ENCODE measurements at regions not wholly inside any gene's neighbourhood (a gene's known extent, or its start where the extent isn't known, plus 50 kb on each side); places are given as distances from the start of the nearest gene placed in this dataset.

GRCh38 chr18:66971960-66972359 lies 368.1 kb upstream of the CDH19 start:
- no peaks in the 10 kb centered on the region for H3K27me3 ChIP-seq (ENCODE audit: control insufficient read depth, insufficient read depth, low read length, poor library complexity, severe bottlenecking)
- no peaks in the 10 kb centered on the region for H3K36me3 ChIP-seq (ENCODE audit: control insufficient read depth, insufficient read depth, low read length)
- H3K9me3 ChIP-seq (ENCODE audit: control insufficient read depth, low read length) = no peaks in the 10 kb centered on the region
- H3K4me3 ChIP-seq (ENCODE audit: insufficient read depth, low read depth, low read length) = no peak overlapping the region
- WGBS, 2 experiments = 91 to 93% methylated on average over 3 of the region's 3 CpGs
- peaks cover 9% of the 10 kb centered on the region for H3K4me1 ChIP-seq (ENCODE audit: control insufficient read depth, insufficient read depth, low read length)
- no peak overlapping the region for H3K27ac ChIP-seq (ENCODE audit: insufficient read depth, low read depth, low read length, poor library complexity, severe bottlenecking)

- H3K4me3 ChIP-seq (ENCODE audit: insufficient read depth, low read depth, low read length) = no peak overlapping the region
- H3K27ac ChIP-seq (ENCODE audit: insufficient read depth, low read depth, low read length, poor library complexity, severe bottlenecking) = no peak overlapping the region
- H3K27me3 ChIP-seq (ENCODE audit: control insufficient read depth, insufficient read depth, low read length, poor library complexity, severe bottlenecking) = no peaks in the 10 kb centered on the region
- no peaks in the 10 kb centered on the region for H3K9me3 ChIP-seq (ENCODE audit: control insufficient read depth, low read length)
- WGBS, 2 experiments = 93 to 95% methylated on average over 7 of the region's 7 CpGs
- no peaks in the 10 kb centered on the region for H3K4me1 ChIP-seq (ENCODE audit: control insufficient read depth, insufficient read depth, low read length)
- H3K36me3 ChIP-seq (ENCODE audit: control insufficient read depth, insufficient read depth, low read length) = no peaks in the 10 kb centered on the region
Measured at GRCh38 chr18:66966171-66966570, 362.3 kb upstream of the CDH19 start.

- 94 to 100% methylated on average over 2 of the region's 2 CpGs for WGBS, 2 experiments
- Histone ChIP-seq H3K27me3 (ENCODE audit: control insufficient read depth, insufficient read depth, low read length, poor library complexity, severe bottlenecking) (no peaks in the 10 kb centered on the region), H3K27ac (ENCODE audit: insufficient read depth, low read depth, low read length, poor library complexity, severe bottlenecking) (no peak overlapping the region), H3K4me3 (ENCODE audit: insufficient read depth, low read depth, low read length) (no peak overlapping the region), H3K9me3 (ENCODE audit: control insufficient read depth, low read length) (no peaks in the 10 kb centered on the region), H3K4me1 (ENCODE audit: control insufficient read depth, insufficient read depth, low read length) (no peaks in the 10 kb centered on the region), H3K36me3 (ENCODE audit: control insufficient read depth, insufficient read depth, low read length) (no peaks in the 10 kb centered on the region)
Measured at GRCh38 chr18:66958309-66958708, 354.4 kb upstream of the CDH19 start.

- no peaks in the 10 kb centered on the region for H3K36me3 ChIP-seq (ENCODE audit: control insufficient read depth, insufficient read depth, low read length)
- no CpG with 5 or more reads among the region's 1 CpG for WGBS, 2 experiments
- H3K9me3 ChIP-seq (ENCODE audit: control insufficient read depth, low read length) = no peaks in the 10 kb centered on the region
- no peaks in the 10 kb centered on the region for H3K27me3 ChIP-seq (ENCODE audit: control insufficient read depth, insufficient read depth, low read length, poor library complexity, severe bottlenecking)
- H3K4me3 ChIP-seq (ENCODE audit: insufficient read depth, low read depth, low read length) = no peak overlapping the region
- no peaks in the 10 kb centered on the region for H3K4me1 ChIP-seq (ENCODE audit: control insufficient read depth, insufficient read depth, low read length)
- no peak overlapping the region for H3K27ac ChIP-seq (ENCODE audit: insufficient read depth, low read depth, low read length, poor library complexity, severe bottlenecking)
Measured at GRCh38 chr18:66951750-66952149, 347.9 kb upstream of the CDH19 start.

GRCh38 chr18:66949419-66949818 lies 345.5 kb upstream of the CDH19 start:
- Histone ChIP-seq H3K27ac (ENCODE audit: insufficient read depth, low read depth, low read length, poor library complexity, severe bottlenecking) (no peak overlapping the region), H3K4me1 (ENCODE audit: control insufficient read depth, insufficient read depth, low read length) (no peaks in the 10 kb centered on the region), H3K4me3 (ENCODE audit: insufficient read depth, low read depth, low read length) (no peak overlapping the region), H3K27me3 (ENCODE audit: control insufficient read depth, insufficient read depth, low read length, poor library complexity, severe bottlenecking) (no peaks in the 10 kb centered on the region), H3K9me3 (ENCODE audit: control insufficient read depth, low read length) (no peaks in the 10 kb centered on the region), H3K36me3 (ENCODE audit: control insufficient read depth, insufficient read depth, low read length) (no peaks in the 10 kb centered on the region)
- WGBS, 2 experiments = 95% methylated on average over 14 of the region's 14 CpGs

GRCh38 chr18:66937546-66937945 lies 333.7 kb upstream of the CDH19 start:
- Histone ChIP-seq H3K27ac (ENCODE audit: insufficient read depth, low read depth, low read length, poor library complexity, severe bottlenecking) (no peak overlapping the region), H3K36me3 (ENCODE audit: control insufficient read depth, insufficient read depth, low read length) (no peaks in the 10 kb centered on the region), H3K4me1 (ENCODE audit: control insufficient read depth, insufficient read depth, low read length) (no peaks in the 10 kb centered on the region), H3K4me3 (ENCODE audit: insufficient read depth, low read depth, low read length) (no peak overlapping the region), H3K9me3 (ENCODE audit: control insufficient read depth, low read length) (no peaks in the 10 kb centered on the region), H3K27me3 (ENCODE audit: control insufficient read depth, insufficient read depth, low read length, poor library complexity, severe bottlenecking) (no peaks in the 10 kb centered on the region)
- WGBS, 2 experiments = 89 to 90% methylated on average over 2 of the region's 2 CpGs

GRCh38 chr18:66931010-66931409 lies 327.1 kb upstream of the CDH19 start:
- Histone ChIP-seq H3K9me3 (ENCODE audit: control insufficient read depth, low read length) (no peaks in the 10 kb centered on the region), H3K4me1 (ENCODE audit: control insufficient read depth, insufficient read depth, low read length) (no peaks in the 10 kb centered on the region), H3K4me3 (ENCODE audit: insufficient read depth, low read depth, low read length) (no peak overlapping the region), H3K27me3 (ENCODE audit: control insufficient read depth, insufficient read depth, low read length, poor library complexity, severe bottlenecking) (no peaks in the 10 kb centered on the region), H3K27ac (ENCODE audit: insufficient read depth, low read depth, low read length, poor library complexity, severe bottlenecking) (no peak overlapping the region), H3K36me3 (ENCODE audit: control insufficient read depth, insufficient read depth, low read length) (no peaks in the 10 kb centered on the region)
- 88% methylated on average over 11 of the region's 11 CpGs for WGBS, 2 experiments

- Histone ChIP-seq H3K9me3 (ENCODE audit: control insufficient read depth, low read length) (no peaks in the 10 kb centered on the region), H3K4me3 (ENCODE audit: insufficient read depth, low read depth, low read length) (no peak overlapping the region), H3K27me3 (ENCODE audit: control insufficient read depth, insufficient read depth, low read length, poor library complexity, severe bottlenecking) (no peaks in the 10 kb centered on the region), H3K27ac (ENCODE audit: insufficient read depth, low read depth, low read length, poor library complexity, severe bottlenecking) (no peak overlapping the region), H3K36me3 (ENCODE audit: control insufficient read depth, insufficient read depth, low read length) (no peaks in the 10 kb centered on the region), H3K4me1 (ENCODE audit: control insufficient read depth, insufficient read depth, low read length) (no peaks in the 10 kb centered on the region)
Measured at GRCh38 chr18:66916834-66917233, 312.9 kb upstream of the CDH19 start.

GRCh38 chr18:66900837-66901236 lies 296.9 kb upstream of the CDH19 start:
- Histone ChIP-seq H3K4me1 (ENCODE audit: control insufficient read depth, insufficient read depth, low read length) (no peaks in the 10 kb centered on the region), H3K36me3 (ENCODE audit: control insufficient read depth, insufficient read depth, low read length) (no peaks in the 10 kb centered on the region), H3K27me3 (ENCODE audit: control insufficient read depth, insufficient read depth, low read length, poor library complexity, severe bottlenecking) (no peaks in the 10 kb centered on the region), H3K4me3 (ENCODE audit: insufficient read depth, low read depth, low read length) (no peak overlapping the region), H3K27ac (ENCODE audit: insufficient read depth, low read depth, low read length, poor library complexity, severe bottlenecking) (no peak overlapping the region), H3K9me3 (ENCODE audit: control insufficient read depth, low read length) (no peaks in the 10 kb centered on the region)

- H3K9me3 ChIP-seq (ENCODE audit: control insufficient read depth, low read length) = no peaks in the 10 kb centered on the region
- H3K4me3 ChIP-seq (ENCODE audit: insufficient read depth, low read depth, low read length) = no peak overlapping the region
- no peaks in the 10 kb centered on the region for H3K36me3 ChIP-seq (ENCODE audit: control insufficient read depth, insufficient read depth, low read length)
- no peak overlapping the region for H3K27ac ChIP-seq (ENCODE audit: insufficient read depth, low read depth, low read length, poor library complexity, severe bottlenecking)
- H3K27me3 ChIP-seq (ENCODE audit: control insufficient read depth, insufficient read depth, low read length, poor library complexity, severe bottlenecking) = no peaks in the 10 kb centered on the region
- no peaks in the 10 kb centered on the region for H3K4me1 ChIP-seq (ENCODE audit: control insufficient read depth, insufficient read depth, low read length)
Measured at GRCh38 chr18:66895631-66896030, 291.7 kb upstream of the CDH19 start.

- WGBS, 2 experiments = 65 to 85% methylated on average over 2 of the region's 3 CpGs
- H3K27ac ChIP-seq (ENCODE audit: insufficient read depth, low read depth, low read length, poor library complexity, severe bottlenecking) = no peak overlapping the region
- no peaks in the 10 kb centered on the region for H3K27me3 ChIP-seq (ENCODE audit: control insufficient read depth, insufficient read depth, low read length, poor library complexity, severe bottlenecking)
- H3K36me3 ChIP-seq (ENCODE audit: control insufficient read depth, insufficient read depth, low read length) = no peaks in the 10 kb centered on the region
- no peaks in the 10 kb centered on the region for H3K4me1 ChIP-seq (ENCODE audit: control insufficient read depth, insufficient read depth, low read length)
- H3K9me3 ChIP-seq (ENCODE audit: control insufficient read depth, low read length) = no peaks in the 10 kb centered on the region
- H3K4me3 ChIP-seq (ENCODE audit: insufficient read depth, low read depth, low read length) = no peak overlapping the region
Measured at GRCh38 chr18:66894851-66895250, 291.0 kb upstream of the CDH19 start.

Measured in ectodermal cell (in vitro differentiated cells).